ENCODE measurements at regions not wholly inside any gene's neighbourhood (a gene's known extent, or its start where the extent isn't known, plus 50 kb on each side); places are given as distances from the start of the nearest gene placed in this dataset.

DNA sequence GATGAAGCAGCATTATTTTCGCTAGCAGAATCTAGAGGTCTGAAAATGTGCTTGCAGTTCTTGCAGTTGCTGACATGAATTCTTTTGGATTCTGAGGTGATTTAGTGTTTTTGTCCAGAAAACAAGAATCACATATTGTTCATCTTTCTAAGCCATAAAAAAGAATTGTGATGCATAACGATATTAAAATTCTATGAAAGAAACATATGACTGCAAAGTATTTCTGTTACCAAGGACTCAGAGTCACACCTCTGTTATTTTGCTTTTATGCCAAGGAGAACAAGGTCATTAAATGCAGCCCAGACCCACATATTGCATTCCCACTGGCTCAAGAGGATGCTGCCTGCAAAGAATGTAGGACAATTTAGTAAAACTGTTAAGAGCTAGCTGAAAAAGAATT lies 299.8 kb upstream of the GPR149 start:
- no peak for TF ChIP-seq TEAD4 (IDR thresholded peaks at IDR 0.05)

DNA sequence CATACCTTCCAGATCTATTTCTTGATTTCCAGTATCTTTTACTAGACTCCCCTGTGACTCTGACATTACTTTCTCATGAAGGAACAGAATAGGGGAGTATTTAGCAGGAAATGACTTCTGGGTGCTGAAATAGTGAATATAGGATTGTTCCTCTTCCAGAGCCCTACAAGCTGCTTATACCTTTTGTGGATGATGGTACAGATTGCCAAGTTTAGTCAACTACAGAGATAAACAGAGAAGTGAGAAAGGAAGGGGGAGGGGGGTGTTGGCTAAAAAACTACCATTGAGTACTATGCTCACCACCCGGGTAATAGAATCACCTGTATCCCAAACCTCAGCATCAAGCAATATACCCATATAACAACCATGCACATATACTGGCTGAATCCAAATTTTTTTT lies 298.3 kb upstream of the GPR149 start:
- no peak for TF ChIP-seq RAD21 (IDR thresholded peaks at IDR 0.05; ENCODE audit: low read depth)
- TF ChIP-seq ZBTB7A (IDR thresholded peaks at IDR 0.05; ENCODE audit: low read depth), result no peak
- TF ChIP-seq, protein P1, sequence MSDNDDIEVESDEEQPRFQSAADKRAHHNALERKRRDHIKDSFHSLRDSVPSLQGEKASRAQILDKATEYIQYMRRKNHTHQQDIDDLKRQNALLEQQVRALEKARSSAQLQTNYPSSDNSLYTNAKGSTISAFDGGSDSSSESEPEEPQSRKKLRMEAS (IDR thresholded peaks at IDR 0.05), result no peak
- no peak for TF ChIP-seq CREB1 (IDR thresholded peaks at IDR 0.05; ENCODE audit: low read depth)

DNA sequence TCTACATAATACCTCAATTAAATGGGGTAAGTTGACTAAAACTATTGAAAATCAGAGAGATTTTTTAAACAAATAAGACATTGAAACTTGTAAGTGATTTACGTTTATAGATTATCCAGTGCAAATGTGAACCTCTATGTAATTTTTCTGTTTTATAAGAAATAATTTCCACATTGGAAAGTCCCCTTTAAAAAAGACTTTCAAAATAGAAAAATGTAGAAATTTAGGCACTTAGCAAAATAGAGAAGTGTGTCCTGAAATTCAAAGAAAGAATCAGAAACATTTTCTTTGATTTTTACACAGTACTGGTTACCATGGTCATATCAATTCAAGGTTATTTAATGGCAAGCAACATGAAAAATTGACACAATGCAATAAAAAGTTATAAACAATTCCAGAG lies 290.9 kb upstream of the GPR149 start:
- no peak for TF ChIP-seq YY1 (IDR thresholded peaks at IDR 0.05; ENCODE audit: low read depth)
- TF ChIP-seq TAF1 (IDR thresholded peaks at IDR 0.05; ENCODE audit: low read depth), result no peak
- TF ChIP-seq CEBPB (IDR thresholded peaks at IDR 0.05), result no peak
- TF ChIP-seq, protein P1 (IDR thresholded peaks at IDR 0.05), result no peak
- no peak for TF ChIP-seq FOXM1 (IDR thresholded peaks at IDR 0.05; ENCODE audit: borderline replicate concordance, low read depth)
- TF ChIP-seq, protein P2, sequence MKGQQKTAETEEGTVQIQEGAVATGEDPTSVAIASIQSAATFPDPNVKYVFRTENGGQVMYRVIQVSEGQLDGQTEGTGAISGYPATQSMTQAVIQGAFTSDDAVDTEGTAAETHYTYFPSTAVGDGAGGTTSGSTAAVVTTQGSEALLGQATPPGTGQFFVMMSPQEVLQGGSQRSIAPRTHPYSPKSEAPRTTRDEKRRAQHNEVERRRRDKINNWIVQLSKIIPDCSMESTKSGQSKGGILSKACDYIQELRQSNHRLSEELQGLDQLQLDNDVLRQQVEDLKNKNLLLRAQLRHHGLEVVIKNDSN (IDR thresholded peaks at IDR 0.05), result no peak
- TF ChIP-seq TCF12 (IDR thresholded peaks at IDR 0.05; ENCODE audit: low read depth), result no peak
- no peak for TF ChIP-seq EP300 (IDR thresholded peaks at IDR 0.05; ENCODE audit: borderline replicate concordance)
- no peak for TF ChIP-seq NFIC (IDR thresholded peaks at IDR 0.05)
- no peak for TF ChIP-seq RAD21 (IDR thresholded peaks at IDR 0.05; ENCODE audit: low read depth)
- no peak for TF ChIP-seq CREB1 (IDR thresholded peaks at IDR 0.05; ENCODE audit: low read depth)
- TF ChIP-seq EGR1 (IDR thresholded peaks at IDR 0.05), result no peak
- no peak for TF ChIP-seq TEAD4 (IDR thresholded peaks at IDR 0.05)
- no peak for TF ChIP-seq ZBTB7A (IDR thresholded peaks at IDR 0.05; ENCODE audit: low read depth)
- TF ChIP-seq, protein P3, sequence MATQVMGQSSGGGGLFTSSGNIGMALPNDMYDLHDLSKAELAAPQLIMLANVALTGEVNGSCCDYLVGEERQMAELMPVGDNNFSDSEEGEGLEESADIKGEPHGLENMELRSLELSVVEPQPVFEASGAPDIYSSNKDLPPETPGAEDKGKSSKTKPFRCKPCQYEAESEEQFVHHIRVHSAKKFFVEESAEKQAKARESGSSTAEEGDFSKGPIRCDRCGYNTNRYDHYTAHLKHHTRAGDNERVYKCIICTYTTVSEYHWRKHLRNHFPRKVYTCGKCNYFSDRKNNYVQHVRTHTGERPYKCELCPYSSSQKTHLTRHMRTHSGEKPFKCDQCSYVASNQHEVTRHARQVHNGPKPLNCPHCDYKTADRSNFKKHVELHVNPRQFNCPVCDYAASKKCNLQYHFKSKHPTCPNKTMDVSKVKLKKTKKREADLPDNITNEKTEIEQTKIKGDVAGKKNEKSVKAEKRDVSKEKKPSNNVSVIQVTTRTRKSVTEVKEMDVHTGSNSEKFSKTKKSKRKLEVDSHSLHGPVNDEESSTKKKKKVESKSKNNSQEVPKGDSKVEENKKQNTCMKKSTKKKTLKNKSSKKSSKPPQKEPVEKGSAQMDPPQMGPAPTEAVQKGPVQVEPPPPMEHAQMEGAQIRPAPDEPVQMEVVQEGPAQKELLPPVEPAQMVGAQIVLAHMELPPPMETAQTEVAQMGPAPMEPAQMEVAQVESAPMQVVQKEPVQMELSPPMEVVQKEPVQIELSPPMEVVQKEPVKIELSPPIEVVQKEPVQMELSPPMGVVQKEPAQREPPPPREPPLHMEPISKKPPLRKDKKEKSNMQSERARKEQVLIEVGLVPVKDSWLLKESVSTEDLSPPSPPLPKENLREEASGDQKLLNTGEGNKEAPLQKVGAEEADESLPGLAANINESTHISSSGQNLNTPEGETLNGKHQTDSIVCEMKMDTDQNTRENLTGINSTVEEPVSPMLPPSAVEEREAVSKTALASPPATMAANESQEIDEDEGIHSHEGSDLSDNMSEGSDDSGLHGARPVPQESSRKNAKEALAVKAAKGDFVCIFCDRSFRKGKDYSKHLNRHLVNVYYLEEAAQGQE (IDR thresholded peaks at IDR 0.05; ENCODE audit: low read depth), result no peak

DNA sequence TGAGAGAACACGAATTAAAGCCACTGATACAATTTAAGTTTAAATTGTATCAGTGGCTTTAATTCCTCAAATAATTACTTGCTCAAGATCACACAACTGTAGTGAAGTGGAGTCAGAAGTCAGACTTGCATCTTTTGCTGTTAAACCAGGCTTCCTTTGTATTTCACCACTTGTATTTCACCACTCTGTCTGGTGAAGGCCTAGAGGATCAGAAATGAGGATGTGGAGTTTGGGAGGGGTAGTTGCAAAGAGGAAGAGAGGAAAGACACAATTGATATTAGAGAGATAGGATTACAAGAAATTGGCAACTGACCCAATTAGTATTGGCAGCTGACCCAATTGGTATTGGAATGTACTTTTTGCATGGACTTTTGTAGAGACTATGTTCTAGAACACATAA lies 288.1 kb upstream of the GPR149 start:
- TF ChIP-seq CREB1 (IDR thresholded peaks at IDR 0.05; ENCODE audit: low read depth) (no peak), RAD21 (IDR thresholded peaks at IDR 0.05; ENCODE audit: low read depth) (no peak), TEAD4 (IDR thresholded peaks at IDR 0.05) (no peak), TAF1 (IDR thresholded peaks at IDR 0.05; ENCODE audit: low read depth) (no peak), CEBPB (IDR thresholded peaks at IDR 0.05) (no peak), FOXM1 (IDR thresholded peaks at IDR 0.05; ENCODE audit: borderline replicate concordance, low read depth) (no peak), EP300 (IDR thresholded peaks at IDR 0.05; ENCODE audit: borderline replicate concordance) (no peak), YY1 (IDR thresholded peaks at IDR 0.05; ENCODE audit: low read depth) (no peak), ZBTB7A (IDR thresholded peaks at IDR 0.05; ENCODE audit: low read depth) (no peak)
- TF ChIP-seq, protein P2 (IDR thresholded peaks at IDR 0.05), result no peak
- TF ChIP-seq, protein P3 (IDR thresholded peaks at IDR 0.05; ENCODE audit: low read depth), result no peak
- TF ChIP-seq, protein P1 (IDR thresholded peaks at IDR 0.05), result no peak

DNA sequence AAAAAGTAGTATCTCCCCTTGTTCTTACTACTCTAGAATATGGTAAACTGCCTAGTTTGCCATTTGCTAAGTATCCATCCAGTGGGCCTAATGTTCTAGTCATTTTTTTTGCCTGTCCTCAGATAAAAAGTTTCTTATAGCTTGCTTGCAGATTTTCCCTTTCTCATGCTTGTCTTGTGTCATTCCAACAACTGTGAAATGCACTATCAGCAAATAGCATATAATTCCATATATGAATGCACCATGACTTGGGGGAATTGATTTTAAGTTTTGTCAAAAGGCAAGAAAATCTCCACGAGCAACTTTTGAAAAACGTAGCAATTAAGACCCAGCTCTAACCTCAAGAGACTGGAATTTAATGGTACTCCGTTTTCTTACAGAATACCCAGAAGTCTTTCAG lies 286.2 kb upstream of the GPR149 start:
- TF ChIP-seq, protein P1 (IDR thresholded peaks at IDR 0.05), result no peak
- TF ChIP-seq CEBPB (IDR thresholded peaks at IDR 0.05) (no peak), TAF1 (IDR thresholded peaks at IDR 0.05; ENCODE audit: low read depth) (no peak), FOXM1 (IDR thresholded peaks at IDR 0.05; ENCODE audit: borderline replicate concordance, low read depth) (no peak), NFIC (IDR thresholded peaks at IDR 0.05) (no peak), CREB1 (IDR thresholded peaks at IDR 0.05; ENCODE audit: low read depth) (no peak), YY1 (IDR thresholded peaks at IDR 0.05; ENCODE audit: low read depth) (no peak), EGR1 (IDR thresholded peaks at IDR 0.05) (no peak), TCF12 (IDR thresholded peaks at IDR 0.05; ENCODE audit: low read depth) (no peak), RAD21 (IDR thresholded peaks at IDR 0.05; ENCODE audit: low read depth) (no peak), TEAD4 (IDR thresholded peaks at IDR 0.05) (no peak), EP300 (IDR thresholded peaks at IDR 0.05; ENCODE audit: borderline replicate concordance) (no peak), ZBTB7A (IDR thresholded peaks at IDR 0.05; ENCODE audit: low read depth) (no peak)
- TF ChIP-seq, protein P3 (IDR thresholded peaks at IDR 0.05; ENCODE audit: low read depth), result no peak
- TF ChIP-seq, protein P2 (IDR thresholded peaks at IDR 0.05), result no peak
